SK-N-SH treated with all-trans-retinoic acid at 6 μM for 48 hours (cell line): ENCODE measurements at regions not wholly inside any gene's neighbourhood (a gene's known extent, or its start where the extent isn't known, plus 50 kb on each side); places are given as distances from the start of the nearest gene placed in this dataset.

Experiments
- ARNTL ChIP-seq: fragments of 450-650 bp; formaldehyde crosslinking; IDR thresholded peaks from 2 replicates; pipeline ENCODE4 v1.5.0; 2020; ENCODE audit warnings: low read depth, mild to moderate bottlenecking, moderate library complexity, borderline replicate concordance
- CREB5 ChIP-seq: fragments of 250-450 bp; sonication (Bioruptor Pico); IDR thresholded peaks from 2 replicates; pipeline ENCODE4 v1.5.1; 2020; ENCODE audit warnings: low read depth, mild to moderate bottlenecking, moderate library complexity
- ESRRG ChIP-seq: fragments of 250-450 bp; sonication (Bioruptor Pico); IDR thresholded peaks from 2 replicates; pipeline ENCODE4 v1.6.1; 2021; ENCODE audit warnings: mild to moderate bottlenecking
- PATZ1 ChIP-seq: fragments of 250-450 bp; sonication (Bioruptor Pico); IDR thresholded peaks from 2 replicates; pipeline ENCODE4 v1.8.0; 2020; ENCODE audit warnings: mild to moderate bottlenecking, moderate library complexity, borderline replicate concordance
- ZC3H10 ChIP-seq: fragments of 250-450 bp; sonication (Bioruptor Pico); IDR thresholded peaks from 2 replicates; pipeline ENCODE4 v1.5.1; 2021; ENCODE audit warnings: mild to moderate bottlenecking, moderate library complexity

- TF ChIP-seq CREB5 (no peak), ESRRG (CRISPR knock-in tag) (no peak), PATZ1 (CRISPR knock-in tag) (no peak), ZC3H10 (no peak), ARNTL (CRISPR knock-in tag) (no peak)
Measured at GRCh38 chr5:139740138-139740991, 55.2 kb upstream of the PSD2 start.
